ENCODE measurements at regions not wholly inside any gene's neighbourhood (a gene's known extent, or its start where the extent isn't known, plus 50 kb on each side); places are given as distances from the start of the nearest gene placed in this dataset.
"Not testable (repeated sequence)": the region's sequence is repeated elsewhere in the genome, so short reads cannot be mapped to it uniquely, and the experiment has no call there.

DNA sequence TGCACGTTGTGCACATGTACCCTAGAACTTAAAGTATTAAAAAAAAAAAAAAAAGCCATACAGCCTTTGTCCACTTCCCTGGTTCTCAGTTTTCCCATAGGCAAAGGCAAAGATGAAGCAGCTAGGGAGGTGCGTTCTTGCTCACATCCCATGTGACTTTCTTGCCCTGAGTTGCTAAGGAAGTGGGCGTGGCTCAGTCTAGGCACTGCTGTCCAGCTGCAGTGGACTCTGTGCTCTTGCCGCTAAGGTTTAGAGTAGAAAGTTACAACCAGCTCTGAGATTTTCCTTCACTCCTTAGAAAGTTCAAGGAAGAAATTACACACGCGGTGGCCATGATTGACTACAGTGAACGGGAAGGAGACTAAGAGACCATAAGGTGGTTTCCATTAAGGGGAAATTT, 144.7 kb downstream of the NAA11 start:
- in situ Hi-C loops (cut with MboI; ENCODE audit: low sequenced_read_pairs), result no loop called here

DNA sequence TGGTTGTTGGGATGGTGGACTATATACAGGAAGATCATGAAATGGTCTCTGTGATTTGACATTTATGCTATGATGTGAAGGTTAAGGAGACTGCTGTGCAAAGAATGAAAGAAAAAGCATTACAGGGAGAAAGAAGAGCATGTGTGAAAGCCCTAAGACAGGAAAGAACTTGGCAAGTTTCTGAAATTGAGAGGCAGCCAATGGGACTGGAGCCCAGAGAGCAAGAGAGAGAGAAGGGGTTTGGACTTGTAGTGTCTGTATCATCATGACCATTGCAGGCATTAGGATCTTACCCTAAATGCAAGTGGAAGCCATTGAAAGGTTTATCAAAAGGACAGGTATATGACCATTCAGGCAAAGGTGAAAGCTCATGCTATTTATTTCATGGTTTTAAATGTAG, 147.1 kb downstream of the NAA11 start:
- in situ Hi-C loops (cut with MboI; ENCODE audit: low sequenced_read_pairs), result no loop called here

DNA sequence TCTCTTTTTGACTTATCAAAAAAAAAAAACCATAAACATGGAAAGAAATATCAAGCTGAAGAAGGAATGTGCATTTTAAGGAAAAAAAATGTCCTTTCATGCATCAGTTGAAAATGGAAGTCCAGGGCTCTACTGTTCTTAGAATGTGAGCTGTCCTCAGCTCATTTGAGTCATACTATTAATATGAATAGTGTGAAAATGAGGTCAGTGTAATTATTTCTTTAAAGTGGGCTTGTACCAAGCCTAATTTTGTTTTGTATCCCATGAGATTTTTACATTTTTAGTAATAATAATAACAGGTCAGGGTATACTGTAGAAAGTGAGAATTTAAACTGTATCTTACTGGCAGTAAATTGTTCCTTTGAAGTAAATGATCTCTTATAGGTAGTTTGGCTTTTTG, 148.5 kb downstream of the NAA11 start:
- in situ Hi-C loops (cut with MboI; ENCODE audit: low sequenced_read_pairs), result no loop called here

DNA sequence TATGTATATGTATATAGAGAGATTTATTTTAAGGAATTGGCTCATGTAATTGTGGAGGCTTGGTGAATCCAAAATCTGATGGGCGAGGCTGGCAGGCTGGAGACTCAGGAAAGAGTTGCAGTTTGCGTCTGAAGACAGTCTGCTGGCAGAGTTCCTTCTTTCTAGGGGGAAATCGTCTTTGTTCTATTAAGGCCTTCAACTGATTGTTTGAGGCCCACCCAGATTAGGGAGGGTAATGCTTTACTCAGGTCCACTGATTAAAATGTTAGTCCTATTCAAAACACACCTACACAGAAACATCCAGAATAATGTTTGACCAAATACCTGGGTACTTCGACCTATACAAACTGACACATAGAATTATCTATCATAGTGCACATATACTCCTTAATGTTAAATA, 149.5 kb downstream of the NAA11 start:
- in situ Hi-C loops (cut with MboI; ENCODE audit: low sequenced_read_pairs), result no loop called here

DNA sequence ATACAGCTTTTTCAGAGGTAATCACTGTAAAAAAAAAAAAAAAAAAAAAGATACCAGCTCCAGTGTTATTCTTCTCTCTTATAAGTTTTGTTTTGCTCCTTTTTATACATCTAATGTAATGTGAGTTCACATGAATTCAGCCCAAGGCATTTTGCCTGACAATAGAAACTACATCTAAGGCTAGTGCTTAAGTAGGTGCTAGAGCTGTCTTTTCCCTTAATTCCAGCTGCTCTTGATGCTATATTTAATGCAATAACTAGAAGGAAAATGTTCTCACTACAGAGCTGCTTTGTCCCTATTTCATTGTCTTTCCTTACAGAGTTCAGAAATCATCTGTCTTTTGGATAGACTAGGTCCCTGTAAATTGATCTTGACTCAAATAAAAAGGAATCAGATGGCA, 150.1 kb downstream of the NAA11 start:
- in situ Hi-C loops (cut with MboI; ENCODE audit: low sequenced_read_pairs), result no loop called here

DNA sequence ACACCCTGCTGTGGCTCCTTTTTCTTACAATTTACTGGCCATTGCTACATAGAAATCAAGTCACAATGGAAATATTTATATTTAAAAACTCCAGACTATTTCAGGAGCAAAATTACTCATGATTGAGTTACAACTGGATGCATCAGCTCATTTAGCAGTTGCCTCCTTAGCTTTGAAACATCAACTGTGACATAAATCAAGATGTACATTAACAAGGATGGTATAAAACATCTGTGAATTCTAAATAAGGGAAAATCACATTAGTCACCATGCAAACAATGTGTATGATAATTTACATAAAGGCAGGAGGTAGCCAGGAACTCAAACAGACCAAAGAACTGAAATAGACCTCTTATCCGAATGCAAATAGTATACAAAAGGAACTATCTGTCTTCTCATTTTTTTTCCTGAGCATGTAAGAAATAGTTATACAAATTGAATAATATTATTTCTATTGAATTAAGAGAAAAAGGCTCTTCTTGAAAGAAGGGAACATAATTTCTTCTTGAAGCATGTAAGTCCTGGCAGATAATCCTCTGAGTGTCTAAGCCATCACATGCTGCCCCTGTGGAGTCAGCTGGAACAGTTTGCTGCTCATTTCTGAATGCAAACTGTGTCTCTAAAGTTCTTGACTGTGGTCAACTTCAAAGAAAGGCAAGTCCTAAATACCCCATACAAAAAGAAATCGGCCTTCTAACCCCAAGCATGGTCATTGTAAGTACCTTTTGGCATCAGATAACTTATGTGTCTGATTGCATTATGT, 151.2 kb downstream of the NAA11 start:
- in situ Hi-C loops (cut with MboI; ENCODE audit: low sequenced_read_pairs), result no loop called here

DNA sequence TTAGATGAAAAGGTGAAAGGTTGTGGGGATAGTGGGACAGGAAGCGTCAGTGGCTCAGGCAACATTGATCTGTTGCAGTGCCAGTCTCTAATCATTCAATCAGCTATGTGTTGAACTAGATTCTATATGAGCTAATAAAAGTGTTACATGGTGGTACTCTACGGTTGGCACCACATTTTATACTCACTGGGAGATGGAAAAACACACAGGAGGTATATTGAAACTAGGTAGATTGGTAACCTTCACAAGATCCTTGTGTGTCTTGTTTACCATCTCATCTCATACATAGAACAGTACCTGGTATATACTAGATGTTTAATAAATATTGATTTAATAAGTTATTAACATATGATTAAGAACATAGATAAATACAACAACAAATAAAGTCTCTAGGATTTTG, 152.7 kb downstream of the NAA11 start:
- in situ Hi-C loops (cut with MboI; ENCODE audit: low sequenced_read_pairs), result no loop called here

DNA sequence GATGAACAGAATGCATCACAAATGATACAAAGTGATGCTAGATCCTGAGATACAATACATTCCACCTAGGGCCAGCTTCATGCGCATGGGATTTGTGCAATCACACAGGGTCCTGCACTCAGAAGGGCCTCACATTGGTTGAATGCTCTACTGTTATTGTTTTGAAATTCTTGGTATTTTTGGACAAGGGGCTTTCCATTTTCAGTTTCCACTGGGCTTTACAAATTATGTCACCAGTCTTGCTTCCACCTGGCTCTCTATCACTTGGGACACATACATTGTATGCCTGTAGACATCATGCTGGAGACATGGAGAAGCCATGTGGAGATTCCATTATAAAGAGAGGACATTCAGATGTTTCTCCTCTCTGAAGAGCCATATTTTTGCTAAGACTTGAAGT, 155.8 kb downstream of the NAA11 start:
- in situ Hi-C loops (cut with MboI; ENCODE audit: low sequenced_read_pairs), result no loop called here

DNA sequence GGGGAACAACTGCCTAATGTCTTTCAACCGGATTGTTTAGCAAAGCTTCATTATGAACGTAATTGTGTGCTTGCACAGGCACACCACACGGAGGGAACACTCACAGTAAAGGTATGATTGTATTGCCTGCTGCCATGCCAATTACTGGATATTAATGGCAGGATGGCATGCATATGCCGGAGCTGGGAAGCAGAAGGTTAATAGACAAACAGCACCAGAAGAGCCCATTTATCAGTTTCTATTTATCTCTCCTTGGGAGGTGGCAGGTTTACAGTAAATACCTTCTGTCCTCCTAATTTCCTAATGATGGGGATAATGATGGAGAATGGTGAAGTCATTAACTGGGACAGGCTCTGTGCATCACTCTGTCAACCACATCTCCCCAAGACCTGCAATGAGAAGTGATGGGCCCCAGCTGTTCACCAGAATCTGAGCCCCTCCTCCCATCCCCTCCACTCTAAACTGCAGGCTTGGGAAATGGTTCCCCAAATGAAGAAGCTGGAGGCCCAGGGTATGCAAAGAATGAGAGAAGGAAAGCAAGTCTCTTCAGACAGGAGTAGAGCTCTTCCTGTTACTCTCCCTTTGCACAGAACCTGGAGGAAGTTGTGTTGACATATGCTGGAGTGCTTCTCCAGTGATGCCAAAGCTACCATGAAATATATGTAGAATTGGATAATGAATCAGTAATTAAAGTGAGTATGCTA, 160.8 kb downstream of the NAA11 start:
- in situ Hi-C loops (cut with MboI; ENCODE audit: low sequenced_read_pairs), result no loop called here

DNA sequence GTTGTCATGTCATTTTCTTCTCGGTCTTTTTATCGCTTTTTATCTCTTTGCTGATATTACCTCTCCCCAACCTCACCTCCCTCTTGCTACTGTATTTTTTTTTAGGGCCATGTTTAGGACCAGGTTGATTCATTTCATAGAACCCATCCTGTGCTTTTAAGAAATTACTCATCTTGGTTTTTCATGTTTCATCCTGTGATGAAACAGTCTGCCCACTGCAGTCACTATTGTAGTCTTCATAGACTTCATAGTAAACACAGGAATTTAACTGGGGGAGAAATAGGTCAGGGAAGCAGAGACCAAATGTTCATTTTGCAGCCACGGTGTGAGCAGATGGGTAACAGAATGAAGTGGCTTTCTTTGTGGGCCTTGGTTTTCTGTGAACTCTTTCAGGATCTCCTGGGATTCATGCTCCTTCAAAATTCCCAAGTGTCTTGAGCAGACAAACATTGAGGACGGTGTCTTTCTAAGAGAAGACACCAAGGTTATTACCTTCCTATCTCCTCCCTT, 161.8 kb downstream of the NAA11 start:
- in situ Hi-C loops (cut with MboI; ENCODE audit: low sequenced_read_pairs), result no loop called here

DNA sequence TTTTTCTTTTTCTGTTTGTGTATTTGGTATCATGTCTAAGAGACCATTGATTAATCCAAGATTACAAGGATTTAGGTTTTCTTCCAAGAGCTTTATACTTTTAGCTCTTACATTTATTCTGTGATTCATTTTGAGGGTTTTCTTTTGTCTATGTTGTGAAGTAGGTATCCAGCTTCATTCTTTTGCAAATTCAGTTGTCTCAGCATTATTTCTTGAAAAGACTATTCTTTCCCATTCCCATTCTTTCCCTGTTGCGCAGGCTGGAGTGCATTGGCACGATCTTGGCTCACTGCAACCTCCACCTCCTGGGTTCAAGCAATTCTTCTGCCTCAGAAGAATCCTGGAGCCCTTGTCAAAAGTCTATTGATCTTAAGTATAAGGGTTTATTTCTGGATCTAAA, 164.9 kb downstream of the NAA11 start:
- in situ Hi-C loops (cut with MboI; ENCODE audit: low sequenced_read_pairs), result no loop called here

DNA sequence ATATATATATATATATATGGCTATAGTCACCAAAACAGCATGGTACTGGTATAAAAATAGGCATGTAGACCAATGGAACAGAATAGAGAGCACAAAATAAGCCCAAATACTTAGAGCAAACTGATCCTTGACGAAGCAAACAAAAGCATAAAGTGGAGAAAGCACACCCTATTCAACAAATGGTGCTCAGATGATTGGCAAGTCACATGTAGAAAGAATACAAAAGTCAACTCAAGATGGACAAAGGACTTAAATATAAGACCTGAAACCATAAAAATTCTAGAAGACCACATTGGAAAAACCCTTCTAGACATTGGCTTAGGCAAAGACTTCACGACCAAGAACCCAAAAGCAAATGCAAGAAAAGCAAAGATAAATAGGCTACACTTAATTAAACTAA, 167.2 kb downstream of the NAA11 start:
- in situ Hi-C loops (cut with MboI; ENCODE audit: low sequenced_read_pairs), result not testable (repeated sequence)

DNA sequence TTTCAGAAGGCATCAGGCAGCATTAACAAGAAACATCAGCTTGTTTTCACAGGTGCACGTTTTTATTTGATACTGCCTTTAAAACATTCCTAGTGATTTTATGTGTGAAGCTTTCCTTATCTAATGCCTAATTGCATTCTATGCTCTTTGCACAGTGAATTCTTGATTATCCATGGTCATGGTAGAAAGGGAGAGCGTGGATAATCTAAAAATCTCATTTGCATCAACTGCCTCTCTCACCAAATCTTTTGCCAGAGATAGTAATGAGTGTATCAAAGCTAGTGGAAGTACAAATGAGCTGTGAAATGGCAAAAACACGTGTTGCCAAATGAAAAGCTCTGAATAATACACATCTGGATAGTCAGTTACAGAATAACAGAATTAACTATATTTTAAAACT, 170.5 kb downstream of the NAA11 start:
- in situ Hi-C loops (cut with MboI; ENCODE audit: low sequenced_read_pairs), result no loop called here

DNA sequence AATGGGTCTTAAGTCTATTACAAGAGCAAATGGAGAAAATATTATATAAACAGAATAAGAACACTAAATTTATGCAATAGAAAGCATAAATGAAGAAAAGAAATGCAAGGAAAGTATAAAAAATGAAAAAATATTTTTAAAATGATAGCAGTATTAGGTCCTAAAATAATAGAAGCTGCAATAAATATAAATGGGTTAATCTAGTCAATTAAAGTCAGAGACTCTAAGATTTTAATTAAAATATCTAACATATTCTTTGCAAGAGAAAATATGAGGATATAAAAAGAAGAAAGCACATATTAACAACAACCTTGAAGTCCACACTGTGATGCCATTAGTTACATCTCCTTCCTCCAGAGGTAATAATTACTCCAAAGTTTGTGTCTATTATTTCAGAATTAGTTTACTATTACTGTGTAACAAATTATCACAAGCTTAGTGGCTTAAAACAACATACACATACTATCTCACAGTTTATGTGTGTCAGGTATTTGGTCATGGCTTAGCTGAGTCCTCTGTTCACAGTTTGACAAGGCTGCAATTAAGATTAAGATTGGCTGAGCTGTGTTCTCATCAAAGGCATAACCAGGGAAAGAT, 174.9 kb downstream of the NAA11 start:
- in situ Hi-C loops (cut with MboI; ENCODE audit: low sequenced_read_pairs), result no loop called here

DNA sequence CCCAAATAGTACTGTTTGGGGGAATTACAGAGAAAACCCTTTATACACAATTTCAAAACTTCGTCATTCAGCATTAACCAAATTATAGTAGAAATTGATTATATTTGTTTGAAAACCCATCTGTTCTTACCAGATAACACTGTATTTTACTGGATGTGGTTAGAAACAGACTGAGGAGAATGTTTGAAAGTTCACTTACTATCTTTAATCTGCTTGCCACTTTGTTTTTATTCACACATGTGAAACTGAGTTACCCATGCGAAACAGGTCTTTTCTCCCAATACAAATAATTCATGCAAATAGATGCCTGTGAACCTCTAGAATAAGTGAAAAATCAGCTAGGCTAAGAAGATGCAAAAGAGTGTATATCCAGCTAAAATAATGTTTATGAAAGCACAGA, 177.5 kb downstream of the NAA11 start:
- in situ Hi-C loops (cut with MboI; ENCODE audit: low sequenced_read_pairs), result no loop called here

DNA sequence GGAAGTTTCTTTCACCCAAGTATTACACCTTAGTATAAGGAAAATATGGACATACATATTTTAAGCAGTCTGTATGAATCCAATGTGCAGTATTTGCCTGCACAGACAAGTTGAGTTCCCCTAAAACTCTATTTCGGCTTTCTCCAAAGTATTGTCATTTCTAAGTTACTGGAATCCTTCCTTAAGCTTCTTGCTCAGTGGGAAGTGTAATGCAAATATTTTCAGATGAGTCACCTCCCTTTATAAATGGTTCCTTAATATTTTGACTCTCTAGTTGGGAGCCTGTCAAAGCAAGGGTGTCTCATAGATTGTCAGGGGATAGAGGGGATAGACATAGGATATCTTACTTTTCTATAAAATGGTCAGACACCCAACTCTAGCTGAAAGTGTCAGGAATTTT, 178.6 kb downstream of the NAA11 start:
- in situ Hi-C loops (cut with MboI; ENCODE audit: low sequenced_read_pairs), result no loop called here

DNA sequence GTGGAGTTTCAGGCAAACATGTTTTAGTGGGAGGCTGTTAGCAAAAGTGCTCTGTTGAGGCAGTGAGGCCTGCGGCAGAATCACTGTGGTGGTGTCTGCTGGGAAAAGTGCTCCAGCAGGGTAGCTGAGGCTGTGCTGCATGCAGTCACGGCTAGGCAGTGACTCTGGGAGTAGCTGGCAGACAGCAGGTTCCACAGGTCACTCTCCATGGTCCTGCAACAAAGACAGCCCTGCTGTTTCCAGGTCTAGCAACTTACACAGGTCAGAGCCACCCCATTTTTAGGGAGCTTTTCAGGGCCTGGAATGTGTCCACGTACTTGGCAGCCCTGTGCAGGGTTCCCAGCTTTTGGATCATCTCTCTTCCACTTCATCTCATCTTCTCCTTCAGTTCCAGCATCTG, 184.3 kb downstream of the NAA11 start:
- in situ Hi-C loops (cut with MboI; ENCODE audit: low sequenced_read_pairs), result no loop called here

DNA sequence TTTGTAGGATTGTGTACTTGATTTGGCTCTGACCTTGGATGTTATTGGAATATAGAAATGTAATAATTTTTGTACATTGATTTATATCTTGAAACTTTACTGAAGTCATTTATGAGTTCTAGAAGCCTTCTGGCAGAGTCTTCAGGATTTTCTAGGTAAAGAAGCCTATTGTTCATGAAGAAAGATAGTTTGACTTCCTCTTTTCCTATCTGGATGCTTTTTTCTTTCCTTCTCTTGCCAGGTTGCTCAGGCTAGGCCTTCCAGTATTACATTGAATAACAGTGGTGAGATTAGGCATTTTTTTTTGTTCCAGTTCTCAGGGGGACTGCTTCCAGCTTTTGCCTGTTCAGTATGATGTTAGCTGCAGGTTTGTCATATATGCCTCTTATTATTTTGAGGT, 191.1 kb downstream of the NAA11 start:
- in situ Hi-C loops (cut with MboI; ENCODE audit: low sequenced_read_pairs), result no loop called here

DNA sequence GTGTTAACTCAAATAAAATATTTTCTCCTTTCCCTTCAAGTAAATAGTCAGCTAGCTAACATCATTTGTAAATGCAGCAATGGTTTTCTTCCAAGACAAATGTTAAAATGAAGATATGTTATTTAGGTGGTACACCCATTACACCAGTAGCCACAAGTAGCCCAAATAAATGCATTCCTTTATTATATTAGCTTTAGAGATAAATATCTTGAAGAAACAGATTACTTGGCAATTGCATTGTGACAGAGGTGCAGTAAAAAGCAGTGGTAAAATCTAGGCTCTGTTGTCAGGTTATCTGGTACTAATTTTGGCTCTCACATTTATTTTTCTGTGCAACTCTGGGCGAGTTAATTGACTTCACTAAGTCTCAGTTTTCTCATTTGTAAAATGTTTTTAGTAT, 193.0 kb downstream of the NAA11 start:
- in situ Hi-C loops (cut with MboI; ENCODE audit: low sequenced_read_pairs), result no loop called here

DNA sequence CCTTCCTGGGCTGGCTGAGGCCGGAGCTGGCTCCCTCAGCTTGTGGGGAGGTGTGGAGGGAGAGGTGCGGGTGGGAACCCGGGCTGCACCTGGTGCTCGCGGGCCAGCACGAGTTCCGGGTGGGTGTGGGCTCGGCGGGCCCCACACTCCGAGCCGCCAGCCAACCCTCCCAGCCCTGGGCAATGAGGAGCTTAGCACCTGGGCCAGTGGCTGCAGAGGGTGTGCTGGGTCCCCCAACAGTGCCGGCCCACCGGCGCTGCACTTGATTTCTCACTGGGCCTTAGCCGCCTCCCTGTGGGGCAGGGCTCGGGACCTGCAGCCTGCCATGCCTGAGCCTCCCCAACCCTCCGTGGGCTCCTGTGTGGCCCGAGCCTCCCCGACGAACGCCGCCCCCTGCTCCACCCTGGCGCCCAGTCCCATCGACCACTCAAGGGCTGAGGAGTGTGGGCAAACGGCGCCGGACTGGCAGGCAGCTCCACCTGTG, 182.7 kb upstream of the PAQR3 start:
- in situ Hi-C loops (cut with MboI; ENCODE audit: low sequenced_read_pairs), result no loop called here

DNA sequence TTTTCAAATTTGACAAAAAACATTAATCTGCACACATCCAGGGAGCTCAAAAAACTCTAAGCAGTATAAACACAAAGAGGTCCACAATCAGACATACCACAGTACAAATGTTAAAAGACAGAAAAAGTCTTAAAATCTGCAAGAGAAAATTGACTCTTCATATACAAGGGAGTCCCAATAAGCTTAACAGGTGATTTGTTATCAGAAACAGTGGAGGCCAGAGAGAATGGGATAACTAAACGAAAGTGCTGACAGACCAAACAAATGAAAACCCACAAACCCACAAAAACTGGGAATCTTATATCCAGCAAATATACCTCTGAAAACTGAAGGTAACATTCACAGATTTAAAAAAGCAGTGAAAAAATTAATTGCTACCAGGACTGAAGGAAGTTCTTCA, 182.0 kb upstream of the PAQR3 start:
- in situ Hi-C loops (cut with MboI; ENCODE audit: low sequenced_read_pairs), result no loop called here

DNA sequence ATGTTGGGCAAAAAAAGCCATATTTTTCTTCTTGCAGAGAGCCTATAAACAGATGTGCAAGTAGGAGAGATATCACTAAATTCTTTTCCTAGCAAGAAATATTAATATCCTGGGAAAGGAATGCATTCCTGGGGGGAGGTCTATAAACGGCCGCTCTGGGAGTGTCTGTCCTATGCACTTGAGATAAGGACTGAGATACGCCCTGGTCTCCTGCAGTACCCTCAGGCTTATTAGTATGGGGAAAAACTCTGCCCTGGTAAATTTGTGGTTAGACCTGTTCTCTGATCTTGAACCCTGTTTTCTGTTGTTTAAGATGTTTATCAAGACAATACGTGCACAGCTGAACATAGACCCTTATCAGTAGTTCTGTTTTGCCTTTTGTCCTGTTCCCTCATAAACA, 177.8 kb upstream of the PAQR3 start:
- in situ Hi-C loops (cut with MboI; ENCODE audit: low sequenced_read_pairs), result not testable (repeated sequence)
